Activated T-helper 1 cell treated with anti-CD3 and anti-CD28 coated beads, Interleukin-12 subunit alpha, Interleukin-12 subunit beta, Interleukin-2, Interleukin-4 antibody, amounts not matched to agents 30 ng/mL and 10 ng/mL and 1 ng/mL, durations not matched to agents 14 hours and 24 hours and 36 hours (primary cell): ENCODE measurements at regions not wholly inside any gene's neighbourhood (a gene's known extent, or its start where the extent isn't known, plus 50 kb on each side); places are given as distances from the start of the nearest gene placed in this dataset.

ENCODE experiments used
- DNase-seq: peaks from one replicate; pipeline ENCODE4 v3.0.0; 2021; ENCODE audit warnings: low spot score
- H3K27ac Mint-ChIP-seq: one replicate; pipeline ENCODE4 v1.8.0; 2021; ENCODE audit warnings: mild to moderate bottlenecking, mixed read lengths
- H3K27me3 Mint-ChIP-seq: one replicate; pipeline ENCODE4 v1.8.0; 2022; ENCODE audit warnings: mild to moderate bottlenecking, moderate library complexity, mixed read lengths; ENCODE audit not compliant: insufficient read depth
- H3K36me3 Mint-ChIP-seq: one replicate; pipeline ENCODE4 v1.8.0; 2021; ENCODE audit warnings: low read depth, mixed read lengths
- H3K4me1 Mint-ChIP-seq: one replicate; pipeline ENCODE4 v1.8.0; 2021; ENCODE audit warnings: low read depth, mixed read lengths
- H3K4me3 Mint-ChIP-seq: one replicate; pipeline ENCODE4 v1.8.0; 2021; ENCODE audit warnings: mild to moderate bottlenecking, moderate library complexity, mixed read lengths
- H3K9me3 Mint-ChIP-seq: one replicate; pipeline ENCODE4 v1.8.0; 2021; ENCODE audit warnings: mixed read lengths
- intact Hi-C: fragments of 100-400 bp; cut with micrococcal nuclease; formaldehyde crosslinking; loops from one replicate; pipeline ENCODE4 v1.15.1; 2024

GRCh38 chr5:98603456-98603855, 170.0 kb upstream of the RGMB start:
- intact Hi-C loops: no loop called here
- Mint-ChIP-seq H3K4me3 (no peak overlapping the region), H3K4me1 (no peaks in the 10 kb centered on the region), H3K36me3 (no peaks in the 10 kb centered on the region), H3K27ac (no peak overlapping the region), H3K27me3 (peaks cover 2% of the 10 kb centered on the region), H3K9me3 (peaks cover 5% of the 10 kb centered on the region)
- no peak for DNase-seq

- H3K4me1 Mint-ChIP-seq: no peaks in the 10 kb centered on the region
- no peak overlapping the region for H3K4me3 Mint-ChIP-seq
- no peak overlapping the region for H3K27ac Mint-ChIP-seq
- DNase-seq: no peak
- intact Hi-C loops: no loop called here
- H3K9me3 Mint-ChIP-seq: peaks cover 5% of the 10 kb centered on the region
- no peaks in the 10 kb centered on the region for H3K36me3 Mint-ChIP-seq
- peaks cover 2% of the 10 kb centered on the region for H3K27me3 Mint-ChIP-seq
Observed at GRCh38 chr5:98604301-98604700, 169.2 kb upstream of the RGMB start.

GRCh38 chr5:98604721-98605425, 168.6 kb upstream of the RGMB start:
- H3K4me3 Mint-ChIP-seq: no peak overlapping the region
- H3K27ac Mint-ChIP-seq: no peak overlapping the region
- intact Hi-C loops: no loop called here
- DNase-seq: no peak
- H3K4me1 Mint-ChIP-seq: no peaks in the 10 kb centered on the region
- no peaks in the 10 kb centered on the region for H3K36me3 Mint-ChIP-seq
- H3K9me3 Mint-ChIP-seq: peaks cover 5% of the 10 kb centered on the region
- peaks cover 2% of the 10 kb centered on the region for H3K27me3 Mint-ChIP-seq

GRCh38 chr5:98605426-98605825, 168.0 kb upstream of the RGMB start:
- DNase-seq: no peak
- no peaks in the 10 kb centered on the region for H3K27me3 Mint-ChIP-seq
- H3K4me3 Mint-ChIP-seq: no peak overlapping the region
- no peaks in the 10 kb centered on the region for H3K4me1 Mint-ChIP-seq
- no peak overlapping the region for H3K27ac Mint-ChIP-seq
- intact Hi-C loops: no loop called here
- H3K36me3 Mint-ChIP-seq: no peaks in the 10 kb centered on the region
- H3K9me3 Mint-ChIP-seq: no peaks in the 10 kb centered on the region

GRCh38 chr5:98606961-98607360, 166.5 kb upstream of the RGMB start:
- H3K4me1 Mint-ChIP-seq: no peaks in the 10 kb centered on the region
- DNase-seq: no peak
- H3K9me3 Mint-ChIP-seq: no peaks in the 10 kb centered on the region
- no peaks in the 10 kb centered on the region for H3K36me3 Mint-ChIP-seq
- no peak overlapping the region for H3K4me3 Mint-ChIP-seq
- intact Hi-C loops: no loop called here
- no peak overlapping the region for H3K27ac Mint-ChIP-seq
- H3K27me3 Mint-ChIP-seq: no peaks in the 10 kb centered on the region

GRCh38 chr5:98608052-98608451, 165.4 kb upstream of the RGMB start:
- H3K9me3 Mint-ChIP-seq: no peaks in the 10 kb centered on the region
- intact Hi-C loops: no loop called here
- H3K4me3 Mint-ChIP-seq: no peak overlapping the region
- H3K4me1 Mint-ChIP-seq: no peaks in the 10 kb centered on the region
- DNase-seq: no peak
- H3K36me3 Mint-ChIP-seq: no peaks in the 10 kb centered on the region
- no peak overlapping the region for H3K27ac Mint-ChIP-seq
- no peaks in the 10 kb centered on the region for H3K27me3 Mint-ChIP-seq

GRCh38 chr5:98614341-98614740, 159.1 kb upstream of the RGMB start:
- no peak for DNase-seq
- Mint-ChIP-seq H3K9me3 (no peaks in the 10 kb centered on the region), H3K27ac (no peak overlapping the region), H3K36me3 (no peaks in the 10 kb centered on the region), H3K4me1 (no peaks in the 10 kb centered on the region), H3K27me3 (no peaks in the 10 kb centered on the region), H3K4me3 (no peak overlapping the region)
- intact Hi-C loops: no loop called here

- intact Hi-C loops: no loop called here
Observed at GRCh38 chr5:98621821-98622220, 151.6 kb upstream of the RGMB start.

GRCh38 chr5:98624145-98624880, 149.2 kb upstream of the RGMB start:
- H3K4me3 Mint-ChIP-seq: no peak overlapping the region
- no peaks in the 10 kb centered on the region for H3K9me3 Mint-ChIP-seq
- no peaks in the 10 kb centered on the region for H3K36me3 Mint-ChIP-seq
- H3K4me1 Mint-ChIP-seq: no peaks in the 10 kb centered on the region
- DNase-seq: no peak
- no peak overlapping the region for H3K27ac Mint-ChIP-seq
- intact Hi-C loops: no loop called here
- H3K27me3 Mint-ChIP-seq: no peaks in the 10 kb centered on the region

More at GRCh38 chr5:98621821-98622220, 151.6 kb upstream of the RGMB start:
- Mint-ChIP-seq H3K9me3 (no peaks in the 10 kb centered on the region), H3K27ac (no peak overlapping the region), H3K4me1 (no peaks in the 10 kb centered on the region), H3K36me3 (no peaks in the 10 kb centered on the region), H3K27me3 (no peaks in the 10 kb centered on the region), H3K4me3 (no peak overlapping the region)
- DNase-seq: no peak

- intact Hi-C loops: no loop called here
- no peaks in the 10 kb centered on the region for H3K4me1 Mint-ChIP-seq
Observed at GRCh38 chr5:98627121-98627520, 146.3 kb upstream of the RGMB start.

GRCh38 chr5:98630621-98631020, 142.8 kb upstream of the RGMB start:
- Mint-ChIP-seq H3K27ac (no peak overlapping the region), H3K9me3 (no peaks in the 10 kb centered on the region), H3K4me1 (no peaks in the 10 kb centered on the region), H3K27me3 (peaks cover 2% of the 10 kb centered on the region), H3K4me3 (no peak overlapping the region), H3K36me3 (no peaks in the 10 kb centered on the region)
- intact Hi-C loops: no loop called here
- no peak for DNase-seq

More at GRCh38 chr5:98627121-98627520, 146.3 kb upstream of the RGMB start:
- no peaks in the 10 kb centered on the region for H3K36me3 Mint-ChIP-seq
- H3K4me3 Mint-ChIP-seq: no peak overlapping the region
- no peaks in the 10 kb centered on the region for H3K27me3 Mint-ChIP-seq
- DNase-seq: no peak
- H3K27ac Mint-ChIP-seq: no peak overlapping the region
- no peaks in the 10 kb centered on the region for H3K9me3 Mint-ChIP-seq

GRCh38 chr5:98631311-98632054, 142.0 kb upstream of the RGMB start:
- H3K36me3 Mint-ChIP-seq: no peaks in the 10 kb centered on the region
- H3K4me1 Mint-ChIP-seq: no peaks in the 10 kb centered on the region
- no peak for DNase-seq
- H3K27ac Mint-ChIP-seq: no peak overlapping the region
- H3K27me3 Mint-ChIP-seq: peaks cover 2% of the 10 kb centered on the region
- no peak overlapping the region for H3K4me3 Mint-ChIP-seq
- intact Hi-C loops: no loop called here
- H3K9me3 Mint-ChIP-seq: no peaks in the 10 kb centered on the region

- peaks cover 3% of the 10 kb centered on the region for H3K27me3 Mint-ChIP-seq
- H3K4me1 Mint-ChIP-seq: no peaks in the 10 kb centered on the region
- intact Hi-C loops: no loop called here
- no peaks in the 10 kb centered on the region for H3K9me3 Mint-ChIP-seq
- DNase-seq: no peak
- no peak overlapping the region for H3K4me3 Mint-ChIP-seq
- no peaks in the 10 kb centered on the region for H3K36me3 Mint-ChIP-seq
- no peak overlapping the region for H3K27ac Mint-ChIP-seq
Observed at GRCh38 chr5:98635656-98636055, 137.8 kb upstream of the RGMB start.
